ENCODE measurements at regions not wholly inside any gene's neighbourhood (a gene's known extent, or its start where the extent isn't known, plus 50 kb on each side); places are given as distances from the start of the nearest gene placed in this dataset.

DNA sequence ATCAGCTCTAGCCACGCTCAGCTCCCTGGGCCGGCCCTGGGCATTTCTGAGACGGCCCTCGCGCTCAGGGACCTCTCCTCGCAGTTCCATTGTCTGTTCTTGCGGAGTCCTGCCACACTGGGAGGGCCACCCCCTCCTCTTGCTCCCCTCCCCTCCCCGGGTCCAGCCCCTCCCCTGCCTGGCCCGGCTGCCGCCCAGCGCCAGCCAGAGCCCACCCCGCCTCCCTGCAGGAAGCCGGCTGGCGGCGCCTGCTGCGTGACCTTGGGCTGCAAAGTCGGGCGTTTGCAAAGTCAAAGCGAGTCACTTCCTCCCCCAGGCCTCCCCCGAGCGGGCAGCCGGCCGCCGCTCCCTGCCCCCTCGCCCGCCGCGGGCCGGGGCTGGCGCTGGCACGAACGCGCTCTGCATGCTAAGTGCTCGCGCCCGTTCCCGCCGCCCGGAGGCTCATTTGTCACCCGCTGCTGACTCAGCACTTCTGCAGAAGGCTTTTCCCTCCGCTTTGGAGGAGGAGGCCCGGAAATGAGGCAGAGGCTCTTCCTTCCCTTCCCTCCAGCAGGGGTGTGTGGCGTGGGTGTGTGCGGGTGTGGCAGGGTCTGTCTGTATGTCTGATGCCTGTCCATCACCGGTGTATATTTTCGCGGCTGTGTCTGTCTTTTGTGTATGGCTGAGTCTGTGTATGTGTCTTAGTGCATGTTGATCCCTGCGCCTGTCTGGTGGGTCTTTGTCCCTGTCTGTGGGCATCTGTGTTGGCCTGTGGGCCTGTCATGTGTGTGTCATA lies 72.0 kb downstream of the IRF2BPL start:
- H3K4me1 Mint-ChIP-seq = peaks cover 88% of the 10 kb centered on the region
- H3K9me3 Mint-ChIP-seq = no peaks in the 10 kb centered on the region
- H3K4me3 Mint-ChIP-seq = peak overlapping the region; percentile 81
- peak overlapping the region; percentile 98 for H3K27ac Mint-ChIP-seq
- DNase-seq = peak; percentile 92
- H3K36me3 Mint-ChIP-seq = no peaks in the 10 kb centered on the region
- H3K27me3 Mint-ChIP-seq = no peaks in the 10 kb centered on the region
- CTCF ChIA-PET = interaction anchor here (0.9 to 8.7 kb wide), 10 partner anchors 9 to 112 kb away, joined by 3 to 55 read pairs (median 5); no protein-coding TSS in a partner anchor

DNA sequence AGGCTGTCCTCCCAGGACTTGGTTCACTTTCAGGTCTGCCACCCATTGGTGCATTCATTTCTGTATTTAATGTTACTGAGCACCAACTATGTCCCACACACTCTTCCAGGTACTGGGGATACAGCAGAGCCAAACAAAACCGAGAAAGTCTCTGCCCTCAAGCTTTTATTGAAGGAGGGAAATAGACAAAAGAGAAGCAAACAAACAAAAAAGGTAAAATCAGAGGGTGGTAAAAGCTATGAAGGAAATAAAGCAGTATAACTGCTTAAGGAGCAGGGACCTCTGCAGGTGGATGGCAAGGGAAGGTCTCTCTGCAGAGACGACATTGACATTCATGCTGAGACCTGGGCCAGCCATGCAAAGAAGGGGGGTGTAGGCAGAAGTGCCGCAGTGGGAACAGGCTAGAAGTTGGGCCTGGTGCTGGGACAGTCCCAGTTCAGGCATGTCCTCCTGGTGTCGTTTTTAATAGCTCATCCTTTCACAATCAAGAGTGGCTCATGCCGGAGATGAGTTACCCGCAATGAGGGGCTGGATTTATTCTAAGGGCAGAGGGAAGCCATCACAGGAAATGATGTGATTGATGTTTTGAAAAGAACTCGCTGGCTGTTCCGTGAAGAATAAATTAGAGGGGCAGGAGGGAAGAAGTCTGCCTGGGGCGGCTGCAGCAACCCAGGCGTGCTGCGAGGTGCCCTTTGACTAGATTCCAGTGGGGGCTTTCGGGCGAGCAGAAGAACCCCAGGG lies 72.8 kb downstream of the IRF2BPL start:
- CTCF ChIA-PET = interaction anchor here (0.9 to 8.7 kb wide), 14 partner anchors 8 to 113 kb away, joined by 3 to 55 read pairs (median 5); partner anchors contain the start of gene IRF2BPL
- peak overlapping the region; percentile 98 for H3K27ac Mint-ChIP-seq
- no peaks in the 10 kb centered on the region for H3K27me3 Mint-ChIP-seq
- peaks cover 88% of the 10 kb centered on the region for H3K4me1 Mint-ChIP-seq
- H3K36me3 Mint-ChIP-seq = no peaks in the 10 kb centered on the region
- H3K4me3 Mint-ChIP-seq = peak overlapping the region; percentile 81
- DNase-seq = peak; percentile 73
- H3K9me3 Mint-ChIP-seq = no peaks in the 10 kb centered on the region

GRCh38 chr14:76954394-76955190 lies 73.9 kb downstream of the IRF2BPL start:
- no peaks in the 10 kb centered on the region for H3K9me3 Mint-ChIP-seq
- H3K4me1 Mint-ChIP-seq = peaks cover 87% of the 10 kb centered on the region
- H3K4me3 Mint-ChIP-seq = no peak overlapping the region
- H3K27ac Mint-ChIP-seq = peak overlapping the region; percentile 98
- DNase-seq = no peak
- H3K36me3 Mint-ChIP-seq = no peaks in the 10 kb centered on the region
- CTCF ChIA-PET = interaction anchor here (0.6 to 8.7 kb wide), 13 partner anchors 11 to 116 kb away, joined by 3 to 55 read pairs (median 5); no protein-coding TSS in a partner anchor
- no peaks in the 10 kb centered on the region for H3K27me3 Mint-ChIP-seq

GRCh38 chr14:76953311-76953945 lies 75.1 kb downstream of the IRF2BPL start:
- H3K27ac Mint-ChIP-seq = peak overlapping the region; percentile 89
- H3K4me1 Mint-ChIP-seq = peaks cover 81% of the 10 kb centered on the region
- CTCF ChIA-PET = interaction anchor here (0.9 to 8.7 kb wide), 13 partner anchors 9 to 117 kb away, joined by 3 to 55 read pairs (median 4); no protein-coding TSS in a partner anchor
- H3K4me3 Mint-ChIP-seq = peak overlapping the region; percentile 50
- no peaks in the 10 kb centered on the region for H3K27me3 Mint-ChIP-seq
- DNase-seq = peak; percentile 81
- no peaks in the 10 kb centered on the region for H3K36me3 Mint-ChIP-seq
- H3K9me3 Mint-ChIP-seq = no peaks in the 10 kb centered on the region

- no peaks in the 10 kb centered on the region for H3K27me3 Mint-ChIP-seq
- DNase-seq = no peak
- peaks cover 83% of the 10 kb centered on the region for H3K4me1 Mint-ChIP-seq
- peak overlapping the region; percentile 5 for H3K27ac Mint-ChIP-seq
- no peak overlapping the region for H3K4me3 Mint-ChIP-seq
- CTCF ChIA-PET = no interaction called here
- no peaks in the 10 kb centered on the region for H3K36me3 Mint-ChIP-seq
- no peaks in the 10 kb centered on the region for H3K9me3 Mint-ChIP-seq
These were observed 77.3 kb downstream of the IRF2BPL start for GRCh38 chr14:76951166-76951565.

- no peaks in the 10 kb centered on the region for H3K27me3 Mint-ChIP-seq
- peaks cover 74% of the 10 kb centered on the region for H3K4me1 Mint-ChIP-seq
- no peaks in the 10 kb centered on the region for H3K9me3 Mint-ChIP-seq
- no peak overlapping the region for H3K27ac Mint-ChIP-seq
- DNase-seq = no peak
- no peaks in the 10 kb centered on the region for H3K36me3 Mint-ChIP-seq
- H3K4me3 Mint-ChIP-seq = no peak overlapping the region
- CTCF ChIA-PET = interaction anchor here (0.7 to 5.9 kb wide), 6 partner anchors 11 to 120 kb away, joined by 3 to 49 read pairs (median 12); no protein-coding TSS in a partner anchor
These were observed 78.2 kb downstream of the IRF2BPL start for GRCh38 chr14:76950055-76951020.

DNA sequence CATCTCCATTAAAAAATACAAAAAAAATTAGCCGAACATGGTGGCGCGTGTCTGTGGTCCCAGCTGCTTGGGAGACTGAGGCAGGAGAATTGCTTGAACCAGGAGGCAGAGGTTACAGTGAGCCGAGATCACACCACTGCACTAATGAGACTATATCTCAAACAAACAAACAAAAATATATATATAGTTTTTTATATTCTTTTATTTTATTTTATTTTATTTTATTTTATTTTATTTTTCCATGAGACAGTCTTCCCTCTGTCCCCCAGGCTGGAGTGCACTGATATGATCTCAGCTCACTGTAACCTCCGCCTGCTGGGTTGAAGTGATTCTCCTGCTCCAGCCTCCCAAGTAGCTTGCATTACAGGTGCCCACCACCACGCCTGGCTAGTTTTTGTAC lies 79.5 kb downstream of the IRF2BPL start:
- peak overlapping the region; percentile 33 for H3K27ac Mint-ChIP-seq
- H3K36me3 Mint-ChIP-seq = no peaks in the 10 kb centered on the region
- H3K4me1 Mint-ChIP-seq = peaks cover 62% of the 10 kb centered on the region
- H3K4me3 Mint-ChIP-seq = no peak overlapping the region
- CTCF ChIA-PET = interaction anchor here (1.3 to 5.9 kb wide), 5 partner anchors 18 to 106 kb away, joined by 3 to 49 read pairs (median 17); no protein-coding TSS in a partner anchor
- no peaks in the 10 kb centered on the region for H3K9me3 Mint-ChIP-seq
- H3K27me3 Mint-ChIP-seq = no peaks in the 10 kb centered on the region
- no peak for DNase-seq

GRCh38 chr14:76948213-76948947 lies 80.1 kb downstream of the IRF2BPL start:
- Mint-ChIP-seq H3K4me3 (no peak overlapping the region), H3K27ac (no peak overlapping the region), H3K36me3 (no peaks in the 10 kb centered on the region), H3K9me3 (no peaks in the 10 kb centered on the region), H3K27me3 (no peaks in the 10 kb centered on the region), H3K4me1 (peaks cover 56% of the 10 kb centered on the region)
- CTCF ChIA-PET = interaction anchor here (1.1 to 5.9 kb wide), 14 partner anchors 7 to 121 kb away, joined by 3 to 49 read pairs (median 7); no protein-coding TSS in a partner anchor
- DNase-seq = no peak

- no peaks in the 10 kb centered on the region for H3K9me3 Mint-ChIP-seq
- DNase-seq = no peak
- CTCF ChIA-PET = interaction anchor here (1.1 to 5.9 kb wide), 14 partner anchors 8 to 122 kb away, joined by 5 to 49 read pairs (median 7); no protein-coding TSS in a partner anchor
- H3K4me1 Mint-ChIP-seq = peaks cover 52% of the 10 kb centered on the region
- H3K27ac Mint-ChIP-seq = no peak overlapping the region
- H3K36me3 Mint-ChIP-seq = no peaks in the 10 kb centered on the region
- H3K4me3 Mint-ChIP-seq = no peak overlapping the region
- no peaks in the 10 kb centered on the region for H3K27me3 Mint-ChIP-seq
These were observed 80.7 kb downstream of the IRF2BPL start for GRCh38 chr14:76947838-76948184.

DNA sequence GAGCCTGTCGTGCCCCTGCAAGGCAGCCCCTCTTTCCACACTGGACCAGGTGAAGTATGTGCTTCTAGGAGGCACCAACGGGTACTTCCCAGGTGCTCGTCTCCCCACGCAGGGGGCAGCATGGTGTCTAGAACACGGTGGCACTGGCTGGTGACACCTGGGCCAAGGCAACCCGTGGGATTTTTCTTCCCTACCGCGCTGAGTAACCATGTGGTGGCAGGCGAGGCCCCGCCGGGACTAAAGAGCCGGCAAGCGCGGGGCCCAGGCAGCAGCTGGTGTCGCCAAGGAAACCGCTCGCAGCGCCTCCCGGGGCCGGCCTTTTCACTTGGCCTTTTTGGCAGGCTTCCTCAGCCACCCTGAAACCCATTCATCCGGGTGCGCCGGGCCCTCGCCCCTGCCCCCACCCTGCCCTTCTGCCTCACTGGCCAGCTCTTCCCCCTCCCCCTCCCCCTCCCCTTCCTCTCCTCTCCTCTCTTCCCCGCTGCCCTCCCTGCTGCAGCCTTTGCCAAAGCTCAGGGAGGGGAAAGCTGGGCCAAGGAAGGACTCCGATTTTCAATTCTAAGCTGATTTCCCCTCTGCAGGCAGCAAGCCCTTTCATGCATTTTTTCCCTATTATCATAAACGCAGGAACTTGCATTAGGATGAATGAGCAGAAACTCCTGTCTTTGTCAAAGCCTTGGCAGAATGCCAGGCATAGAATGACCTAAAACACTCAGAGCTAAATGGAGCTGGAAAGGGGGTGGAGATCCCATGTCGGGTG lies 81.2 kb downstream of the IRF2BPL start:
- H3K4me3 Mint-ChIP-seq = no peak overlapping the region
- H3K9me3 Mint-ChIP-seq = no peaks in the 10 kb centered on the region

GRCh38 chr14:76946753-76947077 lies 81.8 kb downstream of the IRF2BPL start:
- Mint-ChIP-seq H3K4me3 (no peak overlapping the region), H3K36me3 (no peaks in the 10 kb centered on the region), H3K9me3 (no peaks in the 10 kb centered on the region), H3K27me3 (no peaks in the 10 kb centered on the region), H3K4me1 (peaks cover 56% of the 10 kb centered on the region), H3K27ac (peak overlapping the region; percentile 81)
- DNase-seq = no peak
- CTCF ChIA-PET = interaction anchor here (1.3 to 5.9 kb wide), 9 partner anchors 16 to 123 kb away, joined by 5 to 49 read pairs (median 7); no protein-coding TSS in a partner anchor

More for the DNA sequence above, 81.2 kb downstream of the IRF2BPL start:
- no peaks in the 10 kb centered on the region for H3K27me3 Mint-ChIP-seq
- peak; percentile 86 for DNase-seq
- CTCF ChIA-PET = interaction anchor here (1.1 to 5.9 kb wide), 14 partner anchors 8 to 123 kb away, joined by 5 to 49 read pairs (median 7); no protein-coding TSS in a partner anchor
- no peaks in the 10 kb centered on the region for H3K36me3 Mint-ChIP-seq
- peaks cover 54% of the 10 kb centered on the region for H3K4me1 Mint-ChIP-seq
- peak overlapping the region; percentile 81 for H3K27ac Mint-ChIP-seq
